Activated CD4-positive, CD25-positive, alpha-beta regulatory T cell (primary cell): ENCODE measurements at regions not wholly inside any gene's neighbourhood (a gene's known extent, or its start where the extent isn't known, plus 50 kb on each side); places are given as distances from the start of the nearest gene placed in this dataset.

Experiments used
- DNase-seq, 4 experiments: peaks; one replicate each; lab custom pipeline; 2025; lab: John Stamatoyannopoulos, UW

- DNase-seq, result no peak
Observed at GRCh38 chr3:157807280-157807679, 298.9 kb downstream of the SHOX2 start.

DNA sequence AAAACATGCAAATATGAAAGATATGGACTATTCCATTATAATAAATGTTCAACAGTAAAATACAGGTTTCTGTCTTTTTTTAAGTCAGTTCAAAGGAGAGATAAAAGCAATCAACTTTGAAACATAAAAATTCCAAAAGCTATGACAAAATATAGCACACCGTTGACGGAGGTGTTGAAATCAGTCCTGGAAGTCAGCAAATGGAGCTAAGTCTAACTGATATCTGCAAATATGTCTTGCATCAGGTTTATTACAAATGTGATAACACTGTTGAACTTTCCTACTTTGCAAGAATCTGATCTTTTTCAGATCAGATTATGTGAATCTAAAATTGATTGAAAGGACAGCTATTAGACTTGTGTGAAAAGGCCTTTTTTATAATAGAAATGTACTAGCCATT lies 300.7 kb downstream of the SHOX2 start:
- no peak for DNase-seq

DNA sequence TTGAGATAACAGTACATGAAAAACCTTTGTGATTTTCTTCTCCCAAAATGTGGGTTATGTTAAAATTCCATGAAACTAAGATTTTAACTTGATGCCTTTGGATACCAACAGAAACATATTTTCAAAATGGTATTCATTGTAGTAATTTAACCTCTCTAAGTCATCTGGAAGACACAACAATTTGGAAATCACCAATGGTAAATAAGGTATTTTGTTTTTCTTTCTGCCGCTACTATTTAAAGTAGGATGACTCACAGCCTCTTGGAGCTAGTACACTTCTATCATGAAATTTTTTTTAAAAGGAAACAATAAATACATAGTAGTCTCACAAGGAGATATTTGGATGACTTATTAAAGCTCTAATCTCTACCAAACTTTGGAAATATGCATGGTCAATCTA lies 291.6 kb upstream of the VEPH1 start:
- DNase-seq, result no peak

DNA sequence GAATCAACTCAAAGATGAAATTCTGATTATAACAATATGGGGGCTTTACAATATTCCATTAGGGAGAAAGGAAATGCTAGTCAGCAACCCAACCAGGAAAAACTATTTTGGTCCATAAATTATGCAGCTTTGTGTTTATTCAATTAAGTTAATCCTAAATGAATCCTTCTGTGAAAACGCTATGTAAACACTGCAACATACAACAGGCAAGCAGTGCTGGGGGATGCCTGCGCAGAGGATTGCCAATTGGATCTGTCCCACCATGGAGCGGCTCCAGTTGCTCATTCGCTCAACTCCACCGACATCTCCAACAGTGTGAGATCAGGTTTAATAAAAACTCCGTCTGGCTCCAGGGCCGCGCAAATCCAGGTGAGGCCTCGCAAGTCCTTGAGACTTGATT lies 290.5 kb upstream of the VEPH1 start:
- no peak for DNase-seq

DNA sequence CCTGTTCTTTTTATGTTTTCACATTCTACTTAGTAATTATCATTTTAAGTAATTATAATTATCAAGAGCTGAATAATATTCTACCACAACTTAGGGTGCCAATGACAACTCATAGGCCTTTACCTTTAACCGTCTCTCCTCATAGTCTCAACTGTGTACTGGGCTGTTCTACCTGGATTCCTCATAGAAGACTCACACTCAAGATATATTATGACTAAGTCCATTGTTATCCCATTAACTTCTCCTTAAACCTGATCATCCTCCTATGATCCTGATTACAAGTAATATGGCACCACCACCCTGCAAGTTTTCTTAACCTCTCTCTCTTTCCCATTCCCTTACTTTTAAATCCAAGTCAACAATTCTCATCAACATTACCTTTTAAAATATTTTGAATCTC lies 285.9 kb upstream of the VEPH1 start:
- DNase-seq, result no peak

DNA sequence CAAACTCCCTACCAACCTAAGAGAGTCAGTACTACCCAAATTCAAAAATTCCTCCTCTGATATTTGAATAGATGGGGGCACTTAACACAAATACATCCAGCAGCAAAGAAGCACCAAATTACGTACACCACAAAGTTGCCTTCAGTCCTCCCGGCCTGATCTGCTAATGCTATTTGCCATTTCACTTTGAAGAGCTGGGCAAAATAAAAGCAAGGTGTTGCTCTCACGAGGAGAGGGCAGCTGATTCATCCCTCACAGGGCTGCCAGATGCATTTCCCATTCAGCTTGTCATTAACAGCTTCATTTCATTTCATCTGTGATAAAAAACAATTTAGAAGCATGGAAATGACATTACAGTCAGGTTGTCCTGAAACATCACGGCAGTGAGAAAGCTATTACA lies 283.4 kb upstream of the VEPH1 start:
- no peak for DNase-seq

DNA sequence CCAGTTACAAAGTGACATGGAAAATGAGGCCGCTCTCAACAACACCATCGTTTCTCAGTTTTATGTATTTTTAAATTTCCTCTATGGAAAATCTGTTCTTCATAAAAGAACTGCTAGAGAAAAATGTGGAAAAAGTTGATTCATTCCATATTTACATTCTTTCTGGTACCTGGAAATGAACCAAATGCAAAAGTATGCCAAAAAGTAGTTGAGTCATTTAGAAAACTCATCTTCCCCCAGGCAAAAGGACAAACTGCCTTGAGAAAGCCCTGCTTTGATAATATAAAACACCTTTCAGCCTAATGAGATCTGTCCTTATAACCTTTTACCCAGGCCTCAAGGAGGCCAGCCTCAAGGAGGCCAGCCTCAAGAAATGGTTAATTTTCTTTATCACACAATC lies 283.0 kb upstream of the VEPH1 start:
- no peak for DNase-seq

DNA sequence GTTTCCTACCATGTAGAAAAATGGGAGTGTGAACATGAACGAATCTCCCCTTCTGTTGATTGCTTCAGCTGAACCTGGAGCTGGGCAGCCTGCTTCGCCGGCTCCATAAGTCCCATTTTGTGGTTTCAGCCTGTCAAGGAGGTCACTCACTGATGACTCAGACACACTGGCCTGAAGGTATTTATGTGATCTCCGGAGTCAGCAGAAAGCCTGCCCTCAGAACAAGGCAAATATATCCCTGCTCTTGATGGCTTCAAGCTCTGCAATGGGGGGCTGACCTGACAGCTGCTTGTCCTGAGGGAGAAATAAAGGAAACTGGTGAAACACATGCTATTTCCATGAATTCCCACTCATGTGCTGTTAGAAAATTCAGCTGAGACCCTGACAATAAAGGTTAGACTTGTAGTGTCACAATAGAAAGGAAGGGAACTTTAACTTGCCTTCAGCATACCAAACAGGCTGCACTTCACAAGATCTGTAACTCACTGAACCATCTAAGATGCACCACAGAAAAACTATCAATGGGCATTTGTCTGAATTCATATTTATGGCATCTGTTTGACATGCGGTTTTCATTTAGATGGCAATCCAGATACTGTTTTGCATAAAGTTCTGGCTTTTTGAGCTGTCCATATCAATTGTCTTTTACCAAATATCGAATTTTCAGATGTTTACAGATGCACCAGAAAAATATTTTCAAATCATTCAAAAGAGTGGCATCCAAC lies 282.0 kb upstream of the VEPH1 start:
- DNase-seq, result no peak

DNA sequence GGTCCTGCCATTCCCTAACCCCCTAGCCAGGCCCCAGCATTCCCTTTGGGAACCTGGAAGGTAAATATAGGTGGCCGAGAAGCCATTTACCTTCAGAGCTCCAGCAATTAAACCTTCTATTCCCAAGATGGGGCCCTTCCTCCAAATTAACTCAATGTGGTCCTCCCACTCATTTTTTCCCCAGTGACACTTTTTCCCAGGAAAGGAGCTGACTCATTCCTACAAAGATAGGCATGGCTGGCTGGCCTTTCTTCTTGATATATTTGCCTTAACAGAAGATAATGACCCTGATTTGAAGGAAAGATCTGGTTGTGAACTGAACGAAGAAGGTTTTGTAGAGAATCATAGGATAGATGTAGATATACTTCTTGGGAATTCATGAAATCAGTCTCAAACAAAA lies 279.0 kb upstream of the VEPH1 start:
- no peak for DNase-seq

GRCh38 chr3:157776861-157777260 lies 273.6 kb upstream of the VEPH1 start:
- DNase-seq, result no peak

DNA sequence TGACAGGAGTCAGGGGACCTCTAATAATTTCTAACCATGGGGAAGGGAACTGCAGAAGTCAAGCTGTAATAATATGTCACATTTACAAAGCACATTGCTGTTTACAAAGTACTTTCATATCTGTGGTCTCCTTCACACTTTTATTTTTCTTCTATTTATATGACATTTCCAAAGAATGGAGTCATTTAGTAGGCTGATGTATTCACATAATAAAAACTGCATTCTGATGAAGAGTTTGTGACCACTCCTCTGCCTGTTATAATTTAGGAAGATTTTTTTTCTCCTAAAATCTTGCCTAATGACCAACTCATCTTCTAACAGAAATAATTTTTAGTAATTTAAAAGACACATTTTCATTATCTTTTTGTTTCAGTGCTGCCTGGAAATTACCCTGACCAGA lies 272.2 kb upstream of the VEPH1 start:
- no peak for DNase-seq

DNA sequence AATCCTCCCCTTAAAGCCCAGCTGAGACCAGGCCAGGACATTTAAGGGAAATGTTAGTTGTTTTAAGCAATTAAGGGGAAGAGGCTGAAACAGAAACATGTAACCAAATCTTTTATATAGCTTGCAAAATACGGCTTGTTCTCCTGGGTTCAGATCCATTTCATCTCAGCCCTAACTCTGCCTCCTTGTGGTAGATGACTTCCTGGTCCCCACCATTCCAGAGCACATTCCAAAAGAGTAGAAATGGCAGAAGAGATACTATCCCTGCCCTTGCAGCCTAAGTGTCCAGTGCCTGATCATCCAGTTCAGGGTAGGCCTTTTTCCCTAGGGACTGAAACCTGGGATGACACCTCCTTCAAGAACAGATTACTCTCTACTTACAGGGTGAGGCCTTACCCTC lies 266.2 kb upstream of the VEPH1 start:
- no peak for DNase-seq

GRCh38 chr3:157767607-157768006 lies 264.4 kb upstream of the VEPH1 start:
- DNase-seq, result no peak

- no peak for DNase-seq
Observed at GRCh38 chr3:157763644-157764043, 260.4 kb upstream of the VEPH1 start.

DNA sequence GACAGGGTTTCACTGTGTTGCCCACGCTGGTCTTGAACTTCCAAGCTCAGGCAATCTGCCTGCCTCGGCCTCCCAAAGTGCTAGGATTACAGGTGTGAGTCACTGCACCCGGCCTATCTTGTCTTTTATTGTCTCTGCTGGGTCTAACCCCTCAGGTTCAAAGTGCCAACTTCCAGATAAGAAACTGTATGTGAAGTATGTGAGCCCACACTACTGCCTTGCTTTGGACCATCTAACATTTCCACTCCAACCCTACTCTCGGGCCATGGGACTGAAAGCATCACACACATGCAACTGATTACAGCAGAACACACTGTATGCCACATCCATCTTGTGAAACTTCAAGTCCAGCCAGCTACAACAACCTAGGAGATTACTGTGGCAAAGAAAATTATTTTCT lies 256.1 kb upstream of the VEPH1 start:
- DNase-seq, result no peak

- DNase-seq, result no peak
Observed at GRCh38 chr3:157755233-157755632, 252.0 kb upstream of the VEPH1 start.

DNA sequence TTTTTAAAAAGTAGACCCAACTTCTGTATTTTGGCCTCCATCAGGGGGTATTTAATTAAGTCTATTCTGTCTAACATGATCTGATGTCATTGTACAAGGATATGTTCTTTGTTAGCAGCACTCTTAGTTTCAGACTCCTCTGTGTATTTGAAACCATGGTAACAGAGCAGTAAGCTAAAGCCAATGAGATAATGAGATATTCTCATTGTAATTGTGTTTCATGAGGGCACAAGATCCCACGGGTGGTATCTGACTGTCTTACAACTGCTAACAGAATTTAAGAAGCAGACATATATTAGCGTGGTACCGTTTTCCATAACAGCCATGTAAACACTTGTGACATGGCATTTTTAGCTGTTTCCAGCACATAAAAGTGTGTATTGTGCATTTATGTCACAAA lies 251.2 kb upstream of the VEPH1 start:
- DNase-seq, result no peak

- DNase-seq, result no peak
Observed at GRCh38 chr3:157753787-157754136, 250.5 kb upstream of the VEPH1 start.

DNA sequence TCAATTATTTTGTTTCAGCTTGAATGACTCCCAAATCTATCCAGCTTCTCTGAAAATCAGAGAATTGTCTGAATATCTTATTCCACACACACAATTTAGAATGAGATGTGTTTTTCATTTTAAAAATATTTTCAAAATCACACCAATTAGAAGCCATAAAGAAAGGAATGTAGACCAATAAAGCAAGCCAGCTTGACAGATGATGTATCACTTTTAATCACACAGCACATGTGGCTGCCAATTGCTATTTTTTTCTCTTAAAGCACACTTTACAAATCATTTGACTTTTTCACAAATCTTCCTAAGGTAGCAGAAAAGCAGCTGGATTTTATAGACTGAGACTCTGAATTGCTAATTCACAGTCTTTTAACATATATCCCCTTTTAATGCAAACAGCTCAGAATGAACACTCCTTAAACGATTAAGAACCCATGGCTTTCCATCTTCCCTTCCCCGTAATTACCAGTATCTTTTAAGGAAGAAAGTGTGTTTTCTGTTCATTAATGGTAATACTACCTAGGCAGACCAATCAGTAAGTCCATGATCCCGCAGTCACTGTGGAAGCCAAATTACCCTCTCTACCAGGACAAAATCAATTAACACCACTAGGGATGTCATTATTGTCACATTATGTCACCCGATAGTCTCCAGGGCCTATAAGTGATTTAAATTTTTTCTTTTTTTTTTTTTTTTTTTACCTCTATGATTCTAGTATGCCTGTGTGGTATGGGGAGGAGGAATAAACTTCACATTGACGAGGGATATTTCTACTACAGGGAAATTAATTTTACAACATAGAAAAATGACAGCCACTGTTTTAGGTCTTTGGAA lies 250.0 kb upstream of the VEPH1 start:
- DNase-seq, result no peak

DNA sequence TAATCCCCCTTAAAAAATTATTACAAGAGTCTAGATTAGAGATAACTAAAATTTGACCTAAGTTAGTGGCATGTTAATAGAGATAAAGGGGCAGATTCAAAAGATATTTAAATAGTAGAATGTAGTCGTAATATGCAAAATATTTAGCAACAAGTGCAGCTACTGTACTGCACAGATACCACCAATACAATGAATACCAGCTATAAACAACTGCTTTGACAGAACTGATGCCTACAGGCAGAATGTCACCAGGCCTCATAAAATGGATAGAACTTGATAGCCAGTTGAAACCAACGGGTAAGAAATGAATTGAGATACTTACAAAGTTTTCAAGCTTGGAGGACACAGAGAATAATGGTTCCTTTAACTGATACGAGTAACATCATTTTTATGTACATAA lies 249.3 kb upstream of the VEPH1 start:
- DNase-seq, result no peak

DNA sequence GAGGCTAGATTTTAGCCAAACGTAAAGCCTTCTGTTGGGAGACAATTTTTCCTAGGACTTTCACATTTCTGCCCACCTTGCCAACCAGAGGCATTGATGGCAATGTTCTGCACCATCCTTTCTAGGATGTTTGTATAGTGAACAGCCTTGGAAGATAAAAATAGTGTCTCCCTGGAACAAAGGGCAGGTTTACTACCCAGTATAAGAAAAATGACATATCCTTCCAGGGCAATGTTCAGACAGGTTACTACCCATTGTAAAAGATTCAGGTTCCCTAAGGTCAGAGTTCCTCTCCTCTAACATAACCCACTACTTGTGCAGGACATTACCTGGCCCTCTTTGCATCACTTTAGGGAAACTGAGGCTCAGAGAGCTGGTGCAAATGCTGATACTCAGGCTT lies 248.2 kb upstream of the VEPH1 start:
- no peak for DNase-seq

DNA sequence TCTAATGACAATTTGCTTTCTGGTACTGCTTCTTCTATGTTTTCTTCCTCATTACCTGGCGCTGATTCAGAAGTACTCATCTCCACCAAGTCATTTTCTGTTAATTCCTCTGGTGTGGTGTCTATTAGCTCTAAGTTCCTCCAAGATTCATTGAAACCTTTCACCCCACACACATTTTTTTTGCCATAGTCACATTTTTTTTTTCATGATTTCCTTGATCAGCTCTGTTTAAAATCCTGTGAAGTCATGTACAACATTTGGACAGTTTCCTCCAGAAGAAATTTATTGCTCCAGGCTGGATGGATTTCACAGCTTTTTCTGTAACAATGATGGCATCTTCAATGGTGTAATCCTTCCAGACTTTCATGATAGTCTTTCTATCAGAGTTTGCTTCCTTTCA lies 243.2 kb upstream of the VEPH1 start:
- no peak for DNase-seq

- DNase-seq, result no peak
Observed at GRCh38 chr3:157741607-157742006, 238.4 kb upstream of the VEPH1 start.

- no peak for DNase-seq
Observed at GRCh38 chr3:157738441-157738840, 235.2 kb upstream of the VEPH1 start.
